B cell (primary cell): ENCODE measurements at regions not wholly inside any gene's neighbourhood (a gene's known extent, or its start where the extent isn't known, plus 50 kb on each side); places are given as distances from the start of the nearest gene placed in this dataset.

ENCODE experiments used
- ATAC-seq: fragments of 200-7000 bp; cut with Tn5 transposase; one replicate; pipeline ENCODE4 v1.10.0; 2021; ENCODE audit warnings: low read depth, mild to moderate bottlenecking, moderate number of reproducible peaks, moderate library complexity
- CTCF ChIA-PET: fragments of 350-600 bp; sonication (Branson Sonifier 250); formaldehyde crosslinking; loops from one replicate; lab custom pipeline; 2021; ENCODE audit warnings: antibody characterized with exemption, inconsistent platforms; lab: Charles Lee
- POLR2A ChIA-PET: fragments of 350-600 bp; sonication (Branson Sonifier 250); formaldehyde crosslinking; loops from one replicate; lab custom pipeline; 2021; ENCODE audit warnings: antibody characterized with exemption; lab: Charles Lee
- DNase-seq: peaks from one replicate; pipeline ENCODE4 v3.0.0; 2013
- H2AFZ ChIP-seq: 2 replicates; pipeline ENCODE4 v1.6.1; 2012; ENCODE audit warnings: mild to moderate bottlenecking, low read depth, low read length; ENCODE audit not compliant: insufficient read depth, poor library complexity, severe bottlenecking
- H3K27ac ChIP-seq, 2 donors: 1 replicate in 1 of 2; 2 replicates in 1 of 2; pipeline ENCODE4 v1.5.1; 2012 to 2013; ENCODE audit warnings: low read length in 2 of 2, mild to moderate bottlenecking in 2 of 2, moderate library complexity in 1 of 2
- H3K27me3 ChIP-seq, 4 experiments: fragments of 200-600 bp in 1 of 4; sonication (generic) in 1 of 4; replicated peaks in 1 of 4; 1 replicate in 2 of 4; 2 replicates in 2 of 4; pipeline versions ENCODE4 v1.6.1 to v1.7.0; 2013 to 2016; ENCODE audit warnings: low read length in 3 of 4, mild to moderate bottlenecking in 2 of 4, mixed read lengths in 1 of 4, moderate library complexity in 1 of 4; ENCODE audit not compliant: insufficient read depth in 4 of 4, control insufficient read depth in 3 of 4; ENCODE audit errors: control extremely low read depth in 1 of 4
- H3K36me3 ChIP-seq, 2 experiments: replicated peaks in 1 of 2; 1 replicate in 1 of 2; 2 replicates in 1 of 2; pipeline versions ENCODE4 v1.6.1 to v1.7.1; 2013; ENCODE audit warnings: low read length in 1 of 2; ENCODE audit not compliant: insufficient read depth in 2 of 2, control insufficient read depth in 1 of 2; ENCODE audit errors: control extremely low read depth in 1 of 2, extremely low read depth in 1 of 2
- H3K4me1 ChIP-seq, 2 donors: fragments of 200-600 bp in 1 of 2; sonication (generic) in 1 of 2; 1 replicate in 1 of 2; 2 replicates in 1 of 2; pipeline versions ENCODE4 v1.5.1 to v1.6.1; 2013 to 2017; ENCODE audit warnings: low read length in 2 of 2; ENCODE audit not compliant: control insufficient read depth in 2 of 2, insufficient read depth in 2 of 2
- H3K4me2 ChIP-seq: replicated peaks from 2 replicates; pipeline ENCODE3; 2012; ENCODE audit warnings: mild to moderate bottlenecking, low read depth, low read length; ENCODE audit not compliant: poor library complexity, severe bottlenecking
- H3K4me3 ChIP-seq, 5 experiments: fragments of 200-600 bp in 1 of 5; sonication (generic) in 1 of 5; 1 replicate in 3 of 5; 2 replicates in 2 of 5; pipeline versions ENCODE4 v1.5.1 to v1.7.0; 2011 to 2016; ENCODE audit warnings: low read length in 4 of 5, mild to moderate bottlenecking in 4 of 5, low read depth in 2 of 5, control low read depth in 1 of 5, moderate library complexity in 1 of 5; ENCODE audit not compliant: insufficient read depth in 1 of 5; ENCODE audit errors: control extremely low read depth in 1 of 5, extremely low read depth in 1 of 5
- H3K79me2 ChIP-seq: fragments of 200-600 bp; sonication (generic); one replicate; pipeline ENCODE4 v1.6.0; 2016; ENCODE audit warnings: low read length; ENCODE audit not compliant: control insufficient read depth, insufficient read depth
- H3K9ac ChIP-seq: fragments of 200-600 bp; sonication (generic); 2 replicates; pipeline ENCODE4 v1.6.1; 2017; ENCODE audit warnings: mild to moderate bottlenecking, low read length, moderate library complexity
- H3K9me3 ChIP-seq, 3 donors: one replicate each; pipeline versions ENCODE4 v1.6.1 to v1.7.1; 2013; ENCODE audit warnings: low read length in 2 of 3; ENCODE audit not compliant: control insufficient read depth in 2 of 3, insufficient read depth in 1 of 3; ENCODE audit errors: control extremely low read depth in 1 of 3
- H4K20me1 ChIP-seq: 2 replicates; pipeline ENCODE4 v1.6.0; 2012; ENCODE audit warnings: mild to moderate bottlenecking, low read length; ENCODE audit not compliant: insufficient read depth, control insufficient read depth, poor library complexity, severe bottlenecking
- H3K27ac Mint-ChIP-seq: one replicate; pipeline ENCODE4 v1.8.0; 2021; ENCODE audit warnings: mixed read lengths
- H3K27me3 Mint-ChIP-seq: one replicate; pipeline ENCODE4 v1.8.0; 2021; ENCODE audit warnings: mixed read lengths
- H3K4me1 Mint-ChIP-seq: one replicate; pipeline ENCODE4 v1.8.0; 2021; ENCODE audit warnings: mixed read lengths
- H3K4me3 Mint-ChIP-seq: one replicate; pipeline ENCODE4 v1.8.0; 2021; ENCODE audit warnings: mixed read lengths
- H3K9me3 Mint-ChIP-seq: one replicate; pipeline ENCODE4 v1.8.0; 2022; ENCODE audit warnings: mixed read lengths; ENCODE audit not compliant: insufficient read depth
- CTCF ChIP-seq: fragments of 200-600 bp; IDR thresholded peaks from one replicate; pipeline ENCODE4 v1.8.0; 2022; ENCODE audit warnings: antibody characterized with exemption, mild to moderate bottlenecking
- EZH2 ChIP-seq: IDR thresholded peaks from 2 replicates; pipeline ENCODE4 v1.6.1; 2012; ENCODE audit warnings: borderline replicate concordance, low read depth, mild to moderate bottlenecking, moderate library complexity, low read length; ENCODE audit not compliant: insufficient read depth, poor library complexity, severe bottlenecking
- WGBS: methylation state at CpG from one replicate; pipeline ENCODE4 v1.1.5; 2013; ENCODE audit warnings: missing lambda C conversion rate; ENCODE audit not compliant: insufficient coverage; 5-methylcytosine and 5-hydroxymethylcytosine counted together
- intact Hi-C: fragments of 100-400 bp; cut with micrococcal nuclease; formaldehyde crosslinking; loops from one replicate; pipeline ENCODE4 v1.10.0; 2022

GRCh38 chr16:52068447-52069074, 478.4 kb downstream of the TOX3 start:
- TF ChIP-seq EZH2 (no peak), CTCF (no peak)
- H3K9me3 Mint-ChIP-seq = peaks cover 3% of the 10 kb centered on the region
- no peak overlapping the region for H3K4me3 Mint-ChIP-seq
- Histone ChIP-seq H3K27me3 (no peaks in the 10 kb centered on the region), H3K9ac (no peak overlapping the region), H4K20me1 (no peaks in the 10 kb centered on the region), H3K4me1 (no peaks in the 10 kb centered on the region), H3K9me3 (no peaks in the 10 kb centered on the region), H3K36me3 (no peaks in the 10 kb centered on the region), H3K79me2 (no peaks in the 10 kb centered on the region), H3K4me2 (no peak overlapping the region), H2AFZ (no peak overlapping the region), H3K4me3 (no peak overlapping the region), H3K27ac (no peak overlapping the region)
- intact Hi-C loops = no loop called here
- ChIA-PET CTCF (no interaction called here), POLR2A (no interaction called here)
- no peaks in the 10 kb centered on the region for H3K27me3 Mint-ChIP-seq
- 47% methylated on average over 5 of the region's 8 CpGs for WGBS
- H3K27ac Mint-ChIP-seq = no peak overlapping the region
- H3K4me1 Mint-ChIP-seq = no peaks in the 10 kb centered on the region
- no peak for ATAC-seq
- no peak for DNase-seq

- Histone ChIP-seq H2AFZ (no peak overlapping the region), H3K9me3 (no peaks in the 10 kb centered on the region), H3K4me1 (no peaks in the 10 kb centered on the region), H3K9ac (no peak overlapping the region), H3K4me2 (no peak overlapping the region), H3K4me3 (no peak overlapping the region), H3K36me3 (no peaks in the 10 kb centered on the region), H3K79me2 (no peaks in the 10 kb centered on the region), H3K27ac (no peak overlapping the region), H4K20me1 (no peaks in the 10 kb centered on the region), H3K27me3 (no peaks in the 10 kb centered on the region)
- DNase-seq = no peak
- WGBS = 100% methylated on average over 1 of the region's 2 CpGs
- intact Hi-C loops = no loop called here
- Mint-ChIP-seq H3K27me3 (no peaks in the 10 kb centered on the region), H3K4me1 (no peaks in the 10 kb centered on the region), H3K9me3 (peaks cover under 1% of the 10 kb centered on the region), H3K4me3 (no peak overlapping the region), H3K27ac (no peak overlapping the region)
- no peak for TF ChIP-seq EZH2
- TF ChIP-seq CTCF = no peak
- no peak for ATAC-seq
- ChIA-PET CTCF (no interaction called here), POLR2A (no interaction called here)
Measured at GRCh38 chr16:52066962-52067361, 480.0 kb downstream of the TOX3 start.
